HS-27A (cell line): ENCODE measurements at regions not wholly inside any gene's neighbourhood (a gene's known extent, or its start where the extent isn't known, plus 50 kb on each side); places are given as distances from the start of the nearest gene placed in this dataset.
"Not testable (repeated sequence)": the region's sequence is repeated elsewhere in the genome, so short reads cannot be mapped to it uniquely, and the experiment has no call there.

Experiments used
- DNase-seq: peaks from one replicate; pipeline ENCODE4 v3.0.0-alpha.2; 2012; ENCODE audit warnings: low read depth, missing footprints

- DNase-seq = not testable (repeated sequence)
These were observed 105.4 kb upstream of the LDB2 start for GRCh38 chr4:17003606-17004392.

- DNase-seq = no peak
These were observed 97.0 kb upstream of the LDB2 start for GRCh38 chr4:16995451-16995850.

- DNase-seq = no peak
These were observed 95.8 kb upstream of the LDB2 start for GRCh38 chr4:16993956-16994840.

- no peak for DNase-seq
These were observed 94.3 kb upstream of the LDB2 start for GRCh38 chr4:16992566-16993225.

- no peak for DNase-seq
These were observed 93.0 kb upstream of the LDB2 start for GRCh38 chr4:16991450-16991849.

GRCh38 chr4:16989371-16989770 lies 90.9 kb upstream of the LDB2 start:
- no peak for DNase-seq

- no peak for DNase-seq
These were observed 90.4 kb upstream of the LDB2 start for GRCh38 chr4:16988814-16989213.

- DNase-seq = no peak
These were observed 78.6 kb upstream of the LDB2 start for GRCh38 chr4:16977081-16977480.

- DNase-seq = no peak
These were observed 71.3 kb upstream of the LDB2 start for GRCh38 chr4:16969696-16970135.

- no peak for DNase-seq
These were observed 69.3 kb upstream of the LDB2 start for GRCh38 chr4:16967722-16968121.

- DNase-seq = no peak
These were observed 60.9 kb upstream of the LDB2 start for GRCh38 chr4:16959305-16959704.

- DNase-seq = no peak
These were observed 54.6 kb upstream of the LDB2 start for GRCh38 chr4:16952896-16953630.

- DNase-seq = no peak
These were observed 54.0 kb upstream of the LDB2 start for GRCh38 chr4:16952462-16952871.
